ENCODE measurements at regions not wholly inside any gene's neighbourhood (a gene's known extent, or its start where the extent isn't known, plus 50 kb on each side); places are given as distances from the start of the nearest gene placed in this dataset.

DNA sequence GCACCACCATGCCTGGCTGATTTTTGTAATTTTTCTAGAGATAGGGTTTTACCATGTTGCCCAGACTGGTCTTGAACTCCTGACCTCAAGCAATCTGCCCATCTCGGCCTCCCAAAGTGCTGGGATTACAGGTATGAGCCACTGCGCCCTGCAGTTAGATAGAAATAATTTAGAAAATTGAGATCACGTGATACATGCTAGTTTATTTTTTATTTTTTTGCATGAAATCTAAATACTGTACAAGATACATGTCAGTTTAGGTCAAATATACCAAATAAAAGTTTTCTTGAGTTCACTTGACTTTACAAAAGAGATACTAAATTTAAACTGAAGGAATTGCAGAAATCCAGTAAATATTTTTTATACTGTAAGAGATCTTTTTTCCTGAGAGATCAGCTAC is 304.2 kb downstream of the YTHDC2 start:
- Histone ChIP-seq H3K27ac (no peak overlapping the region), H3K4me3 (no peak overlapping the region), H3K9me3 (no peaks in the 10 kb centered on the region), H3K27me3 (no peaks in the 10 kb centered on the region), H3K36me3 (ENCODE audit: low read depth, missing control alignments) (no peaks in the 10 kb centered on the region), H3K4me1 (no peaks in the 10 kb centered on the region)
- DNase-seq: no peak
- intact Hi-C loops (cut with DNase I; ENCODE audit: low total_unique reads): no loop called here
- WGBS, 2 donors: 86 to 95% methylated on average over 3 of the region's 3 CpGs
- TF ChIP-seq, protein P1, sequence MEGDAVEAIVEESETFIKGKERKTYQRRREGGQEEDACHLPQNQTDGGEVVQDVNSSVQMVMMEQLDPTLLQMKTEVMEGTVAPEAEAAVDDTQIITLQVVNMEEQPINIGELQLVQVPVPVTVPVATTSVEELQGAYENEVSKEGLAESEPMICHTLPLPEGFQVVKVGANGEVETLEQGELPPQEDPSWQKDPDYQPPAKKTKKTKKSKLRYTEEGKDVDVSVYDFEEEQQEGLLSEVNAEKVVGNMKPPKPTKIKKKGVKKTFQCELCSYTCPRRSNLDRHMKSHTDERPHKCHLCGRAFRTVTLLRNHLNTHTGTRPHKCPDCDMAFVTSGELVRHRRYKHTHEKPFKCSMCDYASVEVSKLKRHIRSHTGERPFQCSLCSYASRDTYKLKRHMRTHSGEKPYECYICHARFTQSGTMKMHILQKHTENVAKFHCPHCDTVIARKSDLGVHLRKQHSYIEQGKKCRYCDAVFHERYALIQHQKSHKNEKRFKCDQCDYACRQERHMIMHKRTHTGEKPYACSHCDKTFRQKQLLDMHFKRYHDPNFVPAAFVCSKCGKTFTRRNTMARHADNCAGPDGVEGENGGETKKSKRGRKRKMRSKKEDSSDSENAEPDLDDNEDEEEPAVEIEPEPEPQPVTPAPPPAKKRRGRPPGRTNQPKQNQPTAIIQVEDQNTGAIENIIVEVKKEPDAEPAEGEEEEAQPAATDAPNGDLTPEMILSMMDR (IDR thresholded peaks at IDR 0.05): no peak
- no peak for TF ChIP-seq POLR2A (IDR thresholded peaks at IDR 0.05)

DNA sequence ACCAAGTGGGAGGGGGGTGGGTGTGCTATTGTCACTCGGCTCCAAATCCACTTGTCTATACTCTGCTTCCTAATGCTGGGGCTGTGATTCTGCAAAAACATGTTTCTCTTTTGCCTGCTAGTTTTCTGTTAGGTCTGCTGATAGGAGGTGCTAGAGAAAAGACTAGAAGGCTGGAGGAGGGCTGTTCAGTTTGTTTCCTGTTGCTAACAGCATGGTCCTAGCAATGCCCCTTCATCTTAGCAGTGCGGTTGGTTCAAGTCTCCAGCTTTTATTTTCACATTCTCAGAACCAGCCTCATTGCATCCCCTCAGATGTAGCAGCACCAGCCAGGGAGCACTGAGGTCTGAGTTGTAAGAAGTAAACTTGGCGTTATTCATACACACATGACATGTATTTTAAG is 310.2 kb downstream of the YTHDC2 start:
- H3K4me3 ChIP-seq: no peak overlapping the region

DNA sequence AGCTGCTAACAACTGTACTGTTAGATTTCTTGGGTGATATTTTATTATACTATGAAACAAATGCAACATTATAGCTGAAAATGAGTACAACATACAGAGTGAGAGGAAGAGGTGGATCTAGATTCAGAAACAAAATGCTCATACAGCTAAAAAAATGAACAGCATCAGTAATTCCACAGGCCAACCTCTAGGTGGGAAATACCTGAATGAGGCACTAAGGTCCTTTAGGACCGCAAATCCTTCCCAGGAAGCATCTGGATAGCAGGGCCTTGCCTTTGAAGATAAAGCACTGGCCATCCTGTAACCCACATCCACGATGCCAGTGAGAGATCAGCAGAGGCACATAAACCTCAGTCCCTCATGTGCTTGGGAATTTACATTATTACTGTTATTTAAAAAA is 310.8 kb downstream of the YTHDC2 start:
- WGBS, 2 donors: 64 to 81% methylated on average over 2 of the region's 2 CpGs
- Histone ChIP-seq H3K4me3 (no peak overlapping the region), H3K36me3 (ENCODE audit: low read depth, missing control alignments) (no peaks in the 10 kb centered on the region), H3K4me1 (no peaks in the 10 kb centered on the region), H3K27ac (no peak overlapping the region), H3K27me3 (no peaks in the 10 kb centered on the region), H3K9me3 (no peaks in the 10 kb centered on the region)
- no peak for TF ChIP-seq POLR2A (IDR thresholded peaks at IDR 0.05)
- TF ChIP-seq, protein P1 (IDR thresholded peaks at IDR 0.05): no peak
- no peak for DNase-seq
- intact Hi-C loops (cut with DNase I; ENCODE audit: low total_unique reads): no loop called here

More for the DNA sequence above, 310.2 kb downstream of the YTHDC2 start:
- Histone ChIP-seq H3K27ac (no peak overlapping the region), H3K9me3 (no peaks in the 10 kb centered on the region), H3K27me3 (no peaks in the 10 kb centered on the region), H3K4me1 (no peaks in the 10 kb centered on the region), H3K36me3 (ENCODE audit: low read depth, missing control alignments) (no peaks in the 10 kb centered on the region)
- WGBS, 2 donors: 79 to 81% methylated on average over 3 of the region's 3 CpGs
- no peak for DNase-seq
- intact Hi-C loops (cut with DNase I; ENCODE audit: low total_unique reads): no loop called here
- no peak for TF ChIP-seq POLR2A (IDR thresholded peaks at IDR 0.05)
- TF ChIP-seq, protein P1 (IDR thresholded peaks at IDR 0.05): no peak

DNA sequence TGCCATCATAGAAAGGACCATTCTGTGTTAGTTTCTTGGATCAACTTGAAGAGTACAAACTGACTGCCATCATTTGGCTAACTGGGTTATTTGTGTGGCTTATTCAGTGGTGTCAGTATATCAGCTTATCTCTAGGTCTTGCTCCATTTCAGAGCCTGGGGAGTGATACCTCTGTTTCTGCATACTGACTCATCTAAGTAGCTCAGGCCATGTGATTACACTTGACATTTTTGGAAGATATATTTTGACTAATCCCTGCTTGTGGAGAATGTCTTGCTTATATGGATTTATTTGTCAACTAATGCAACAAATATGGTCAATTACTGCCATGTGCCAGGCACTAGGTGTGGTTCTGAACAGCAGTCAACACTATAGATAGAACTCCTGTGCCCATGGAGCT is 311.7 kb downstream of the YTHDC2 start:
- no peaks in the 10 kb centered on the region for H3K9me3 ChIP-seq
- no peaks in the 10 kb centered on the region for H3K4me1 ChIP-seq
- no peak overlapping the region for H3K27ac ChIP-seq
- no peak for DNase-seq
- H3K4me3 ChIP-seq: no peak overlapping the region
- H3K27me3 ChIP-seq: no peaks in the 10 kb centered on the region
- intact Hi-C loops (cut with DNase I; ENCODE audit: low total_unique reads): no loop called here
- H3K36me3 ChIP-seq (ENCODE audit: low read depth, missing control alignments): no peaks in the 10 kb centered on the region
- TF ChIP-seq, protein P1 (IDR thresholded peaks at IDR 0.05): no peak
- no peak for TF ChIP-seq POLR2A (IDR thresholded peaks at IDR 0.05)

DNA sequence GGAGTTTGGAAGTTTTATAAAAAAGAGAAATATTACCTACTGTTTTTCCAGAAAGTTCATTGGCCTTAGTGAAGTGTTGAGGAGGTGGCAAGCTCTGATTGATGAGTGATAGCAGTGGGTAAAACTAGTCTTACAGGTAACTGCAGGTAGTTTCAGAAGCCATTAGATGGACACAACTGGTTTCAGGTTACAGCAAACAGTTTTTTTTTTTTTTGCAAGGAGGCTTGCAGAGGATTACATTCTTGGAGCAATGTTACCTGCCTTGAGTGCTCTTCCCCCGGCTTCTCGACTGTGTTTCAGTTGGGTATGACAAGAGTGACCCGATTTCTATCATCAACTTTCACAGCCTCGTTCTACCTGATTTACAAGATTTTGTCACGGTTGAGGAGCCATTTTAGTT is 333.4 kb downstream of the YTHDC2 start:
- Histone ChIP-seq H3K27me3 (no peaks in the 10 kb centered on the region), H3K4me1 (no peaks in the 10 kb centered on the region), H3K27ac (no peak overlapping the region), H3K9me3 (no peaks in the 10 kb centered on the region), H3K36me3 (ENCODE audit: low read depth, missing control alignments) (no peaks in the 10 kb centered on the region), H3K4me3 (no peak overlapping the region)
- no peak for DNase-seq
- intact Hi-C loops (cut with DNase I; ENCODE audit: low total_unique reads): no loop called here
- 66 to 68% methylated on average over 5 of the region's 5 CpGs for WGBS, 2 donors
- TF ChIP-seq POLR2A (IDR thresholded peaks at IDR 0.05): no peak
- TF ChIP-seq, protein P1 (IDR thresholded peaks at IDR 0.05): no peak
